ENCODE measurements at regions not wholly inside any gene's neighbourhood (a gene's known extent, or its start where the extent isn't known, plus 50 kb on each side); places are given as distances from the start of the nearest gene placed in this dataset.

DNA sequence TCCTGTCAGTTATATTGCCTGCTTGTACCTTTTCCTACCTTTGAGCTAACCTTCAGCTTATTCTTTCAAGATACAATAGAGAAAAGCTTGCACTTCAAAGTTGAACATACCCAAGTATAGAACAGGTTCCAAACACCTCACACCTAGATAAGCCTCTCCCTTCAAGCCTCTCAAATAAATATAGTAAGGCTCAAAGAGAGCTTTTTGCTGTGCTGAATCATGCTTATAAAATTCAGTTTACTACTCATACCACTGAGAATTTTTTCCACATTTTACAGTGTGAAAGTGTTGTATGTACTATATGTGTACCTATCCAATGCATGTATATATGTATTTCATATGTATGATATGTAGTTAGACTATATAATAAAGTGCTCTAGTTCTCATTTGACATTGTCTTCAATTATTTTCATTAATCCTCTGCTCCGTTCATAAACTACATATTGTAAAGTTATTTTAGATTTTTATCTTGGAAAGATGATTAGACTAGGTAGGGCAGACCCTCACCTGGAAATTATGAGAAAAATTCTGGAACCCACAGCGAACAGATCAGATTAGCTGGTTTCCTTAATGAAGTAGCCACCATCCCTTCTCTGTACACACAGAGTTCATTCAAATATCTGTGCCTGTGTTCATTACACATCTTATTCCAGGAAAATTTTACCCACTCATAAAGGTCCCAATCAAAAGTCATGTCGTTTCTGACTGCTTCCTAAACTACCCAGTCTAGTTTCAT lies 149.2 kb upstream of the RGMB start:
- no peak overlapping the region for H3K4me3 ChIP-seq (ENCODE audit: low read depth, low read length)
- TF ChIP-seq, protein P1, sequence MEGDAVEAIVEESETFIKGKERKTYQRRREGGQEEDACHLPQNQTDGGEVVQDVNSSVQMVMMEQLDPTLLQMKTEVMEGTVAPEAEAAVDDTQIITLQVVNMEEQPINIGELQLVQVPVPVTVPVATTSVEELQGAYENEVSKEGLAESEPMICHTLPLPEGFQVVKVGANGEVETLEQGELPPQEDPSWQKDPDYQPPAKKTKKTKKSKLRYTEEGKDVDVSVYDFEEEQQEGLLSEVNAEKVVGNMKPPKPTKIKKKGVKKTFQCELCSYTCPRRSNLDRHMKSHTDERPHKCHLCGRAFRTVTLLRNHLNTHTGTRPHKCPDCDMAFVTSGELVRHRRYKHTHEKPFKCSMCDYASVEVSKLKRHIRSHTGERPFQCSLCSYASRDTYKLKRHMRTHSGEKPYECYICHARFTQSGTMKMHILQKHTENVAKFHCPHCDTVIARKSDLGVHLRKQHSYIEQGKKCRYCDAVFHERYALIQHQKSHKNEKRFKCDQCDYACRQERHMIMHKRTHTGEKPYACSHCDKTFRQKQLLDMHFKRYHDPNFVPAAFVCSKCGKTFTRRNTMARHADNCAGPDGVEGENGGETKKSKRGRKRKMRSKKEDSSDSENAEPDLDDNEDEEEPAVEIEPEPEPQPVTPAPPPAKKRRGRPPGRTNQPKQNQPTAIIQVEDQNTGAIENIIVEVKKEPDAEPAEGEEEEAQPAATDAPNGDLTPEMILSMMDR (IDR thresholded peaks at IDR 0.05; ENCODE audit: insufficient read depth, low read depth, low read length): no peak
- no peak for DNase-seq (ENCODE audit: low read depth)

DNA sequence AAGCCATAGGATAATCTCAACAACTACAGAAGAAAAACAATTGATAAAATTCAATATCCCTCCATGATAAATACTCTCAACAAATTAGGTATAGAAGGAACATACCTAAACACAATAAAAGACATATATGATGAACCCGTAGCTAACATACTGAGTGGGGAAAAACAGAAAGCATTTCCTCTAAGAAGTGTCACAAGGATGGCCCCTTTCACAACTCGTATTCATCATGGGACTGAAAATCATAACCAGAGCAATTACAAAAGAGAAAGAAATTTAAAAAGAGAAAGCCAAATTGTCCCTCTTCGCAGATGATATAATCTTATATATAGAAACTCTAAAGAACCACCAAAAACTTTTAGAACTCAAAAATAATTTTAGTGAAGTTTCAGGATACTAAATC lies 146.3 kb upstream of the RGMB start:
- no peak for DNase-seq (ENCODE audit: low read depth)
- TF ChIP-seq, protein P1 (IDR thresholded peaks at IDR 0.05; ENCODE audit: insufficient read depth, low read depth, low read length): no peak
- H3K4me3 ChIP-seq (ENCODE audit: low read depth, low read length): no peak overlapping the region

DNA sequence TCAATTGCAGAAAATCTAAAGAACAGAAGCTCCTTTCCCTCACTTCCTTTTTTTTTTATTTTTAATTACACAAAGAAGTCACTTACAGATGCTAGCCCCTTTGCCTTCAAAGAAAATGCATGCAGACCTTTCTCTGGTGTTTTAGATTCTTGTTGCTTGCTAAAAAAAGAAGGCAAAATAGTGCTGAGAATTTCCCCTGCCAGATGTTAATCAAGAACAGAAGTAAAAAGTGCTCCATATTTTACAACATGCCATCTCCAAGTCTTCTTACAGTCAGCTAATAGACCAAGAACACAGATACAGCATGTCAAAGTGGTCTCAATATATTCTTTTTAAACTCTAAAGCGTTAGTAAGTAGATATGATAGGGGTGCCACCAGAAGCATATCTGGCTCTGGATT lies 142.8 kb upstream of the RGMB start:
- H3K4me3 ChIP-seq (ENCODE audit: low read depth, low read length): no peak overlapping the region
- DNase-seq (ENCODE audit: low read depth): no peak
- TF ChIP-seq, protein P1 (IDR thresholded peaks at IDR 0.05; ENCODE audit: insufficient read depth, low read depth, low read length): no peak

DNA sequence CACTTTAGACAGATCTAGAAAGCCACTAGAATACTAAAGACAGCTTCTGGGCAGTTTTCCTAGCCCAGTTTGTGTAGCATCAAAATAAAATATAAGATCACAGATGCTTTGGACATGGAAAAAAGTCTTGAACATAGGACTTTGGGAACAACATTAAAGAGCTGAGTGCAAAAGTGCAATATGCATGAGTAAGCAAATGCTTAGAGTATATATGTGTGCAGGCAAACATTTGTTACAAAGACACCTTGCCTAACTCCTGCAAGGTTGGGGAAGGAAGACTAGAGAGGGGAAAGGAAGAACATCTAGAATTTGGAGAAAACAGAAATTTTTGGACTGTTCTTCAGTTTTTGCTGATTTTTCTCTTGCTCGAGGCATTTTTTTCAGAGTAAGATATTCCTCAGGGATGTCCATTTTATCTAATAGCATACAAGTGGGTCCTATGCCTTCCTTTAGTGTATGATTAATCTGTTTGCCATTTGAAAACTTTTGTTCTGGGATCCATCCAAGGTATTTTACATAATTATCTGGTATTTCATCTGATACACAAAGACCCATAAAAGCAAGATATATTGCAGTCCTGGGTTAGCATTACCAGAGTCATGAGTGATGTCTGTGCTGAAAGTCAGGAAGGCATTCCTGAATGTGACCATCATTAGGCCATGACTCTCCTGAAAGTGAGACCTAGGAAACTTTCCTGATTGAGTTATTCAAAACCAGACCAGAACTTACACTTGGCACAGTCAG lies 142.0 kb upstream of the RGMB start:
- TF ChIP-seq, protein P1 (IDR thresholded peaks at IDR 0.05; ENCODE audit: insufficient read depth, low read depth, low read length): no peak
- no peak overlapping the region for H3K4me3 ChIP-seq (ENCODE audit: low read depth, low read length)
- DNase-seq (ENCODE audit: low read depth): peak; percentile 61

DNA sequence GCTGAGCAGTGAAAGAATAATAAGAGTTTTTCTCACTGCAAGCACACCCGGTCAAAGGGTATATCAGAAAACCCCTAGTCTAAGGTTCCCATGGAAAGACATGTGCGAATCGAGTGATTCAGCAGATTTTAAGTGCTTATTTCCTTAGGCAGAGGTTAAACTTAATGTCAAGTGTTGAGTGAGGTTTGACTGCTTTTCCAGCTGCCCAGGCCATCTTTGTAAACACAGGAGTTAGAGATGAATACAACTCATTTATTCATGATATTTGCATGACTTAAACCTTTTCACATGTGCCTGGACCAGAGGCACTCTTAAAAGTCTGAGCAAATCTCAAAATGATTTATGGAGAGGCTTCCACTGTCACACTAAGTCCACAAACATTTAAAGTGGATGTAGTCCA lies 137.8 kb upstream of the RGMB start:
- no peak overlapping the region for H3K4me3 ChIP-seq (ENCODE audit: low read depth, low read length)
- peak; percentile 62 for DNase-seq (ENCODE audit: low read depth)
- TF ChIP-seq, protein P1 (IDR thresholded peaks at IDR 0.05; ENCODE audit: insufficient read depth, low read depth, low read length): no peak

DNA sequence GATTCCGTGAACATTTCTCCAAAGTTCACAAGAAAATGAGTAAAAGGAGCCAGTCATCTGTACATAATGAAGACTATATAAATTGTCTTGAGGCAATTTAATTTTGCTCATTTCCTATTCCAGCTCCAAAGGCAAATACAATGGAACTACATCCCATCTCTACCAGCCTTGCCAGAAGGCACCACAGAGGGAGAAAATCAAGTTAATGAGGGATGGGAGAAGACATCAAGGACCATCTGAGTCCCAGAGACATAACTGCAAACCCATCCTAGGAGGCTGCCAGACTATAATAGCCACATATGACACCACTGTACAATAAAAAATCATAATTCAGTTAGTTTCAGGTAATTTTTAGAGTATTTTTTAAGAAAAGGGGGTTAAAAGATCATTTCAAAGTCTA lies 136.3 kb upstream of the RGMB start:
- no peak for DNase-seq (ENCODE audit: low read depth)
- TF ChIP-seq, protein P1 (IDR thresholded peaks at IDR 0.05; ENCODE audit: insufficient read depth, low read depth, low read length): no peak
- no peak overlapping the region for H3K4me3 ChIP-seq (ENCODE audit: low read depth, low read length)

Data from fibroblast of villous mesenchyme (primary cell).